ENCODE measurements at regions not wholly inside any gene's neighbourhood (a gene's known extent, or its start where the extent isn't known, plus 50 kb on each side); places are given as distances from the start of the nearest gene placed in this dataset.

GRCh38 chr6:1135726-1136414 lies 176.0 kb upstream of the FOXQ1 start:
- TF ChIP-seq EZH2phosphoT487 (IDR thresholded peaks at IDR 0.05; ENCODE audit: insufficient read depth, low read depth) (no peak), EZH2 (IDR thresholded peaks at IDR 0.05; ENCODE audit: insufficient read depth, poor library complexity, severe bottlenecking) (no peak)

All from GM23248 (cell line).